ENCODE measurements at regions not wholly inside any gene's neighbourhood (a gene's known extent, or its start where the extent isn't known, plus 50 kb on each side); places are given as distances from the start of the nearest gene placed in this dataset.

DNA sequence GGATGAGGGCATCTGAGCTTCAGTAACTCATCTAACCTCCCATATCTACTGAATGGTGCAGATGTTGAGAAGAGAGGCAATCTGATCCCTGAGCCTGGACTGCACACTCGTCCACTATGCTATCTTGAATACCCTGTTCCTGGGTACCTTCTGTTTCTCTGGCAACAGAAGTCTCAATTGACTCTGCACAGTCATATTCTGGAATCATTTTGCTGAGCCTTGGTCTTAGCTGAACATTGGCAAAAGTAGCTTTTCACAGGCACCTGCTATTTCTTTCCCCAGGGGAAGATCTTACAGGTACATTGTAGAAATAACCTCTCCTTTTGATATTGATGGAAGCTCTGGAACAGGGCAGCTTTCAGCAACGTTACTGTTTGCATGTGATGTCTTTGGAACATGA lies 161.5 kb upstream of the GPR101 start:
- no peak for DNase-seq (ENCODE audit: low spot score)
- H3K9me3 ChIP-seq = no peaks in the 10 kb centered on the region
- no peak overlapping the region for H3K4me3 ChIP-seq
- TF ChIP-seq, protein P1, sequence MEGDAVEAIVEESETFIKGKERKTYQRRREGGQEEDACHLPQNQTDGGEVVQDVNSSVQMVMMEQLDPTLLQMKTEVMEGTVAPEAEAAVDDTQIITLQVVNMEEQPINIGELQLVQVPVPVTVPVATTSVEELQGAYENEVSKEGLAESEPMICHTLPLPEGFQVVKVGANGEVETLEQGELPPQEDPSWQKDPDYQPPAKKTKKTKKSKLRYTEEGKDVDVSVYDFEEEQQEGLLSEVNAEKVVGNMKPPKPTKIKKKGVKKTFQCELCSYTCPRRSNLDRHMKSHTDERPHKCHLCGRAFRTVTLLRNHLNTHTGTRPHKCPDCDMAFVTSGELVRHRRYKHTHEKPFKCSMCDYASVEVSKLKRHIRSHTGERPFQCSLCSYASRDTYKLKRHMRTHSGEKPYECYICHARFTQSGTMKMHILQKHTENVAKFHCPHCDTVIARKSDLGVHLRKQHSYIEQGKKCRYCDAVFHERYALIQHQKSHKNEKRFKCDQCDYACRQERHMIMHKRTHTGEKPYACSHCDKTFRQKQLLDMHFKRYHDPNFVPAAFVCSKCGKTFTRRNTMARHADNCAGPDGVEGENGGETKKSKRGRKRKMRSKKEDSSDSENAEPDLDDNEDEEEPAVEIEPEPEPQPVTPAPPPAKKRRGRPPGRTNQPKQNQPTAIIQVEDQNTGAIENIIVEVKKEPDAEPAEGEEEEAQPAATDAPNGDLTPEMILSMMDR (IDR thresholded peaks at IDR 0.05) = no peak
- no peaks in the 10 kb centered on the region for H3K36me3 ChIP-seq
- H3K27ac ChIP-seq = no peak overlapping the region
- H3K4me1 ChIP-seq = no peaks in the 10 kb centered on the region
- no peaks in the 10 kb centered on the region for H3K27me3 ChIP-seq

DNA sequence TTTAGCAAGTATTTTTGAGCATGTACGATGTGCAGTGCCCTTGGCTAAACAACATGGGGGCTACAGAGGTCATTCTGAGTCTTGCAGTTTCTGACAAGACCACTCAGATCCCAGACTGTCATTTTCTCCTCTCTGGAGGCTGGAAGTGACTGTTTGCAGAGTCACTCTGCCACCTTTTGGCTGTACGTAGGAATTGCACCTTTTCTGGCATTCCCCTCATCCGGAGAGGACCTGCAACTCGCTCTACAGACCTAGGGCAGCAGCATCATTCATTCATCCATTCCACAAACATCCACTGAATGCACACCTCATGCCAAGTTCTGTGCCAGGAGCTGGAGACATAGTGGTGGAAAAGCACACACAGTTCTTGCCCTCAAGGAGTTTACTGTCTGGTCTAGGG lies 160.4 kb upstream of the GPR101 start:
- no peak for DNase-seq (ENCODE audit: low spot score)
- no peak overlapping the region for H3K4me3 ChIP-seq
- H3K27ac ChIP-seq = no peak overlapping the region

DNA sequence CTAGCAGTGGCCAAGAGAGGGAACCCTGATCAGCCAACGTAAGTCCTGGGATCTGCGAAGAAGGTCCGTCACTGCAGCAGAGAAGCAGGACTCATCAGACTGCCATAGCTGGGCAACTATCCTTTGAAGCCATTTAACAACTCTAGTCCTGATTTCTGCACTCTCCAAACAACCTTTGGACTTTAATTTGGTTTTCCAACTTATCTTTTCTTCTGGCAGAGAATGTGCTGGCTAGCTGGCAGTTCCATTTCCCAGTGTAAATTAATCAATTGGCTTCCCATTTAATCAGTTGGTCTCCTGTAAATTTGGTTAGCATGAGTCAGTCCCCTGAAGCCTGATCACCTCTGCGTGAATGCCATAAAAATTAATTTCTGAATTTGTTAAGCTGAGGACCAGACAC lies 153.7 kb upstream of the GPR101 start:
- TF ChIP-seq, protein P1 (IDR thresholded peaks at IDR 0.05) = no peak
- H3K4me3 ChIP-seq = no peak overlapping the region
- H3K9me3 ChIP-seq = peaks cover 0 to 12% of the 10 kb centered on the region in 2 donors
- no peak overlapping the region for H3K27ac ChIP-seq
- H3K36me3 ChIP-seq = no peaks in the 10 kb centered on the region
- no peaks in the 10 kb centered on the region for H3K27me3 ChIP-seq
- DNase-seq (ENCODE audit: low spot score) = no peak
- H3K4me1 ChIP-seq = no peaks in the 10 kb centered on the region

More for the DNA sequence above, 160.4 kb upstream of the GPR101 start:
- Histone ChIP-seq H3K9me3 (peaks cover 0 to 11% of the 10 kb centered on the region in 2 donors), H3K36me3 (no peaks in the 10 kb centered on the region), H3K4me1 (no peaks in the 10 kb centered on the region), H3K27me3 (no peaks in the 10 kb centered on the region)
- TF ChIP-seq, protein P1 (IDR thresholded peaks at IDR 0.05) = peak in 1 of 2 donors; percentile 52

GRCh38 chrX:137178392-137178791 lies 144.6 kb upstream of the GPR101 start:
- H3K9me3 ChIP-seq = no peaks in the 10 kb centered on the region
- no peaks in the 10 kb centered on the region for H3K4me1 ChIP-seq
- DNase-seq (ENCODE audit: low spot score) = no peak
- H3K4me3 ChIP-seq = no peak overlapping the region
- no peaks in the 10 kb centered on the region for H3K36me3 ChIP-seq
- TF ChIP-seq, protein P1 (IDR thresholded peaks at IDR 0.05) = no peak
- no peak overlapping the region for H3K27ac ChIP-seq
- no peaks in the 10 kb centered on the region for H3K27me3 ChIP-seq

GRCh38 chrX:137172317-137172948 lies 138.6 kb upstream of the GPR101 start:
- no peaks in the 10 kb centered on the region for H3K36me3 ChIP-seq
- H3K9me3 ChIP-seq = no peaks in the 10 kb centered on the region
- DNase-seq (ENCODE audit: low spot score) = no peak
- no peaks in the 10 kb centered on the region for H3K4me1 ChIP-seq
- no peaks in the 10 kb centered on the region for H3K27me3 ChIP-seq
- H3K27ac ChIP-seq = no peak overlapping the region
- TF ChIP-seq, protein P1 (IDR thresholded peaks at IDR 0.05) = no peak
- H3K4me3 ChIP-seq = no peak overlapping the region

- Histone ChIP-seq H3K9me3 (no peaks in the 10 kb centered on the region), H3K4me1 (no peaks in the 10 kb centered on the region), H3K4me3 (no peak overlapping the region), H3K27me3 (no peaks in the 10 kb centered on the region), H3K27ac (no peak overlapping the region), H3K36me3 (no peaks in the 10 kb centered on the region)
- DNase-seq (ENCODE audit: low spot score) = no peak
- TF ChIP-seq, protein P1 (IDR thresholded peaks at IDR 0.05) = no peak
These were observed 137.8 kb upstream of the GPR101 start for GRCh38 chrX:137171626-137172025.

Measured in right atrium auricular region (tissue), 2 donors.